DND-41 (cell line): ENCODE measurements at regions not wholly inside any gene's neighbourhood (a gene's known extent, or its start where the extent isn't known, plus 50 kb on each side); places are given as distances from the start of the nearest gene placed in this dataset.

Experiments
- EZH2 ChIP-seq: IDR thresholded peaks from 3 replicates; pipeline ENCODE4 v1.6.1; 2012; ENCODE audit warnings: borderline replicate concordance, low read depth, mild to moderate bottlenecking, moderate library complexity, low read length, inconsistent platforms; ENCODE audit not compliant: severe bottlenecking
- TF ChIP-seq, protein P1 (sequence below): IDR thresholded peaks from 2 replicates; pipeline ENCODE4 v1.5.1; 2012; ENCODE audit warnings: borderline replicate concordance, low read length, moderate library complexity, mild to moderate bottlenecking; ENCODE audit not compliant: poor library complexity, severe bottlenecking; ENCODE audit errors: extremely low read depth

DNA sequence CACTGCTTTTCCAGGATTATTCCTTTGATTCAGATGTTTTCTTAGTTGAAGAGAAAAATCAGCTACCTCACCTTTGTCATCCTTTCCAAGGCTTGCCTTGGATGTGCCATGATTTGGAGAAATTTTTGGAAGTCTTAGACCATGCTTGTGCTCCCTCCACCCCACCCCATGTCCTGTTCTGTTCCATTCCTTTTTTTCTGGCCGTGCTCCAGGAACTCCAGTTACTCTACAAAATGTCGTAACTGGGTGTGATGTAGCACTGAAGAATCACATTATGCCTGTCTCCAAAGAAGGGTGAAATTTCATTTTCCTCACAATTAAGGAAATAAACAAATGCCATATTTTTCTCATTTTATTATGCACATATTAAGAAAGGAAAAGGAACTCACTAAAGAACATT lies 217.8 kb upstream of the ZRANB2 start:
- TF ChIP-seq, protein P1, sequence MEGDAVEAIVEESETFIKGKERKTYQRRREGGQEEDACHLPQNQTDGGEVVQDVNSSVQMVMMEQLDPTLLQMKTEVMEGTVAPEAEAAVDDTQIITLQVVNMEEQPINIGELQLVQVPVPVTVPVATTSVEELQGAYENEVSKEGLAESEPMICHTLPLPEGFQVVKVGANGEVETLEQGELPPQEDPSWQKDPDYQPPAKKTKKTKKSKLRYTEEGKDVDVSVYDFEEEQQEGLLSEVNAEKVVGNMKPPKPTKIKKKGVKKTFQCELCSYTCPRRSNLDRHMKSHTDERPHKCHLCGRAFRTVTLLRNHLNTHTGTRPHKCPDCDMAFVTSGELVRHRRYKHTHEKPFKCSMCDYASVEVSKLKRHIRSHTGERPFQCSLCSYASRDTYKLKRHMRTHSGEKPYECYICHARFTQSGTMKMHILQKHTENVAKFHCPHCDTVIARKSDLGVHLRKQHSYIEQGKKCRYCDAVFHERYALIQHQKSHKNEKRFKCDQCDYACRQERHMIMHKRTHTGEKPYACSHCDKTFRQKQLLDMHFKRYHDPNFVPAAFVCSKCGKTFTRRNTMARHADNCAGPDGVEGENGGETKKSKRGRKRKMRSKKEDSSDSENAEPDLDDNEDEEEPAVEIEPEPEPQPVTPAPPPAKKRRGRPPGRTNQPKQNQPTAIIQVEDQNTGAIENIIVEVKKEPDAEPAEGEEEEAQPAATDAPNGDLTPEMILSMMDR, result no peak
- TF ChIP-seq EZH2, result no peak
